Esophagus muscularis mucosa (tissue), 4 donors: ENCODE measurements at regions not wholly inside any gene's neighbourhood (a gene's known extent, or its start where the extent isn't known, plus 50 kb on each side); places are given as distances from the start of the nearest gene placed in this dataset.

Source experiments
- EP300 ChIP-seq: sonication (generic); formaldehyde crosslinking; IDR thresholded peaks from one replicate; pipeline ENCODE4 v1.6.1; 2017; ENCODE audit warnings: antibody characterized with exemption
- POLR2A ChIP-seq: fragments of 450-650 bp; IDR thresholded peaks from one replicate; pipeline ENCODE4 v1.6.1; 2017; ENCODE audit warnings: antibody characterized with exemption, moderate library complexity, mild to moderate bottlenecking, low read depth
- POLR2AphosphoS5 ChIP-seq, 2 donors: sonication (generic); formaldehyde crosslinking; IDR thresholded peaks; one replicate each; pipeline ENCODE4 v1.6.1; 2017; ENCODE audit warnings: antibody characterized with exemption in 2 of 2
- TF ChIP-seq, protein P1 (sequence below), 3 experiments: fragments of 200-600 bp in 2 of 3; fragments of 450-650 bp in 1 of 3; sonication (generic) in 2 of 3; IDR thresholded peaks; one replicate each; pipeline ENCODE4 v1.5.1; 2017 to 2019; ENCODE audit warnings: antibody characterized with exemption in 3 of 3, mild to moderate bottlenecking in 2 of 3, moderate library complexity in 1 of 3

GRCh38 chr10:78212060-78212785 is 178.6 kb downstream of the RPS24 start:
- no peak for TF ChIP-seq EP300
- no peak for TF ChIP-seq POLR2A
- peak in 1 of 2 donors; percentile 33 for TF ChIP-seq POLR2AphosphoS5 (IDR thresholded peaks at IDR 0.05)
- TF ChIP-seq, protein P1, sequence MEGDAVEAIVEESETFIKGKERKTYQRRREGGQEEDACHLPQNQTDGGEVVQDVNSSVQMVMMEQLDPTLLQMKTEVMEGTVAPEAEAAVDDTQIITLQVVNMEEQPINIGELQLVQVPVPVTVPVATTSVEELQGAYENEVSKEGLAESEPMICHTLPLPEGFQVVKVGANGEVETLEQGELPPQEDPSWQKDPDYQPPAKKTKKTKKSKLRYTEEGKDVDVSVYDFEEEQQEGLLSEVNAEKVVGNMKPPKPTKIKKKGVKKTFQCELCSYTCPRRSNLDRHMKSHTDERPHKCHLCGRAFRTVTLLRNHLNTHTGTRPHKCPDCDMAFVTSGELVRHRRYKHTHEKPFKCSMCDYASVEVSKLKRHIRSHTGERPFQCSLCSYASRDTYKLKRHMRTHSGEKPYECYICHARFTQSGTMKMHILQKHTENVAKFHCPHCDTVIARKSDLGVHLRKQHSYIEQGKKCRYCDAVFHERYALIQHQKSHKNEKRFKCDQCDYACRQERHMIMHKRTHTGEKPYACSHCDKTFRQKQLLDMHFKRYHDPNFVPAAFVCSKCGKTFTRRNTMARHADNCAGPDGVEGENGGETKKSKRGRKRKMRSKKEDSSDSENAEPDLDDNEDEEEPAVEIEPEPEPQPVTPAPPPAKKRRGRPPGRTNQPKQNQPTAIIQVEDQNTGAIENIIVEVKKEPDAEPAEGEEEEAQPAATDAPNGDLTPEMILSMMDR (IDR thresholded peaks at IDR 0.05): no peak
